Psoas muscle (tissue), 7 donors: ENCODE measurements at regions not wholly inside any gene's neighbourhood (a gene's known extent, or its start where the extent isn't known, plus 50 kb on each side); places are given as distances from the start of the nearest gene placed in this dataset.

Source experiments
- ATAC-seq, 4 donors: fragments of 200-7000 bp; cut with Tn5 transposase; one replicate each; pipeline ENCODE4 v1.9.1; 2020; ENCODE audit warnings: moderate library complexity in 3 of 4, mild to moderate bottlenecking in 2 of 4
- DNase-seq, 2 donors: peaks; one replicate each; pipeline ENCODE4 v3.0.0-alpha.2; 2020
- H3K27ac ChIP-seq: fragments of 200-600 bp; one replicate; pipeline ENCODE4 v1.8.0; 2022
- H3K27me3 ChIP-seq, 3 donors: fragments of 200-600 bp in 1 of 3; one replicate each; pipeline versions ENCODE4 v1.6.1 to v1.8.0; 2013 to 2022; ENCODE audit warnings: low read length in 2 of 3, mild to moderate bottlenecking in 2 of 3, moderate library complexity in 1 of 3; ENCODE audit not compliant: insufficient read depth in 3 of 3
- H3K36me3 ChIP-seq, 2 donors: fragments of 200-600 bp in 1 of 2; one replicate each; pipeline versions ENCODE4 v1.6.1 to v1.8.0; 2013 to 2022; ENCODE audit warnings: low read depth in 1 of 2, mild to moderate bottlenecking in 1 of 2, moderate library complexity in 1 of 2; ENCODE audit not compliant: insufficient read depth in 1 of 2
- H3K4me1 ChIP-seq: fragments of 200-600 bp; one replicate; pipeline ENCODE4 v1.8.0; 2022
- H3K4me3 ChIP-seq: fragments of 200-600 bp; one replicate; pipeline ENCODE4 v1.8.0; 2022; ENCODE audit warnings: mild to moderate bottlenecking
- H3K9me3 ChIP-seq: fragments of 200-600 bp; one replicate; pipeline ENCODE4 v1.8.0; 2022
- CTCF ChIP-seq: fragments of 200-600 bp; IDR thresholded peaks from one replicate; pipeline ENCODE4 v1.8.0; 2022; ENCODE audit warnings: antibody characterized with exemption
- WGBS, 3 donors: extraction: QIAGEN DNeasy Blood & Tissue Kit; methylation state at CpG; one replicate each; pipeline versions ENCODE4 v1.1.6 to v1.1.7; 2013; 5-methylcytosine and 5-hydroxymethylcytosine counted together
- intact Hi-C, 2 donors: fragments of 100-400 bp; cut with DNase I; formaldehyde crosslinking; loops; one replicate each; pipeline versions ENCODE4 v1.11.0 to v1.14.2; 2022
- donor health status: healthy with polysubstance abuse.
- donor health status: DM: no; HTN: no; CAD: no; lungs with moderate emphysema.
- donor health status: Bipolar disorder and iron deficiency.
- donor health status: healthy.
- donor health status: DM: yes; HTN: yes; CAD: no.
- donor health status: DM: no; HTN: no; CAD: no.
- donor health status: DM: yes; HTN: yes; CAD: no.

- DNase-seq (no peak), ATAC-seq (no peak)
- 83 to 89% (median 86%) methylated on average over 1 of the region's 1 CpG for WGBS, 3 donors
- no peak for TF ChIP-seq CTCF
- Histone ChIP-seq H3K4me1 (no peaks in the 10 kb centered on the region), H3K27ac (no peak overlapping the region), H3K27me3 (no peaks in the 10 kb centered on the region), H3K36me3 (no peaks in the 10 kb centered on the region), H3K9me3 (no peaks in the 10 kb centered on the region), H3K4me3 (no peak overlapping the region)
- intact Hi-C loops: no loop called here
Observed at GRCh38 chr5:119745976-119746375, 116.6 kb downstream of the FAM170A start.

- no peak for ATAC-seq
- no peaks in the 10 kb centered on the region for H3K27me3 ChIP-seq
- intact Hi-C loops: no loop called here
Observed at GRCh38 chr5:119746984-119747383, 117.6 kb downstream of the FAM170A start.

GRCh38 chr5:119750887-119751733 lies 121.8 kb downstream of the FAM170A start:
- H3K4me1 ChIP-seq: no peaks in the 10 kb centered on the region
- TF ChIP-seq CTCF: no peak
- intact Hi-C loops: no loop called here
- ATAC-seq: no peak
- no peaks in the 10 kb centered on the region for H3K36me3 ChIP-seq
- no peak overlapping the region for H3K27ac ChIP-seq
- 91 to 92% (median 92%) methylated on average over 24 of the region's 24 CpGs for WGBS, 3 donors
- no peaks in the 10 kb centered on the region for H3K9me3 ChIP-seq
- DNase-seq: no peak
- no peak overlapping the region for H3K4me3 ChIP-seq
- H3K27me3 ChIP-seq: no peaks in the 10 kb centered on the region

More at GRCh38 chr5:119746984-119747383, 117.6 kb downstream of the FAM170A start:
- no peak overlapping the region for H3K27ac ChIP-seq
- 51 to 62% (median 56%) methylated on average over 3 of the region's 3 CpGs for WGBS, 3 donors
- no peaks in the 10 kb centered on the region for H3K9me3 ChIP-seq
- no peak overlapping the region for H3K4me3 ChIP-seq
- no peaks in the 10 kb centered on the region for H3K36me3 ChIP-seq
- no peak for DNase-seq
- no peak for TF ChIP-seq CTCF
- H3K4me1 ChIP-seq: no peaks in the 10 kb centered on the region

- TF ChIP-seq CTCF: no peak
- WGBS, 3 donors: 73 to 85% (median 74%) methylated on average over 6 of the region's 6 CpGs
- Histone ChIP-seq H3K9me3 (no peaks in the 10 kb centered on the region), H3K4me1 (no peaks in the 10 kb centered on the region), H3K36me3 (no peaks in the 10 kb centered on the region), H3K4me3 (no peak overlapping the region), H3K27me3 (no peaks in the 10 kb centered on the region), H3K27ac (no peak overlapping the region)
- DNase-seq (no peak), ATAC-seq (no peak)
- intact Hi-C loops: no loop called here
Observed at GRCh38 chr5:119751734-119752094, 122.4 kb downstream of the FAM170A start.
